GM19455 (cell line): ENCODE measurements at regions not wholly inside any gene's neighbourhood (a gene's known extent, or its start where the extent isn't known, plus 50 kb on each side); places are given as distances from the start of the nearest gene placed in this dataset.

Source experiments
- ATAC-seq: cut with Tn5 transposase; IDR thresholded peaks from one replicate; pipeline ENCODE4 v1.9.1; 2021; ENCODE audit not compliant: unreplicated experiment

DNA sequence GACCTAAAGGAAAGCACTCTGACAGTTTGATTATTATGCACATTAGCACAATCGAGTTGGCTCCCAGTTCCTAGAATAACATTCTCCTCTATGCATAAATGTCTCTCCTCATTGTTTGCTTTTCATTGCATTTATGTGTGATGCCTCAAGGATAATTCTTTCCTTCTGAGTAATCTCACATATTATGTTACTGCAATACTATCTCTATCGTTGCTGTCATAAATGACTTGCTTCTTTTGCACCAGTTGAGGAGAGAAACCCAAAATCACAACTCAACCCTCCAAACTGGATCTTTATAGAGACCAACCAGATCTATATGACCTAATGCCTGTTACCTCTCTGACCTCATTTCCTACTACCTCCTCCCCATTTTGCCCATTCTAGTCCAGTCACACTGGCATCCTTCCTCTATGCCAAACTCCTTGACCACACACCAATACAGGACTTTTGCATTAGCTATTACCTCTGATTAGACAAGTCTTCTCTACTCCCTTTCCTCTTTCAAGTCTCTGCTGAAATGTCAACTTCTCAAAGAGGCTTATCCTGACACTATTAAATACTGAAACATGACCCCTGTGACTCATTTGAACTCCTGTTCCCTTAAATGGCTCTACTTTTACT is 1026.0 kb downstream of the TUSC7 start:
- no peak for ATAC-seq

DNA sequence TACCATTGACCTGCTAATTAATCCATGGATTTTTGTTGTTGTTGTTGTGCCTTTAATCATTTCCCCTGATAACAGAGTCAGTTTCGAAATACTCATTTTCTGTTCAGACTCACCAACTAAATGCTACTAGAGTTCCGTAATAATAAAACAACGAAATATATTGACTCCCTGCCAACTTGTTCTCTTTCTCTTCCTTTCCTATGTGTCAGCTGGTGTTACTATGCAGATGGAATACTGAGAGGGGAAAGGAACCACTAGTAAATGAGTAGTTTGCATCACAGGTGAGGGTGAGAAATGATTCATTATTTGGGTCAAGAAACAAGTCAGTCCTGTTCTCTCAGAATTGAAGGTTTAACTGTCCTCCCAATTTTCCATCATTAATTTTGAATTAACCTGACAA is 1027.3 kb downstream of the TUSC7 start:
- no peak for ATAC-seq

DNA sequence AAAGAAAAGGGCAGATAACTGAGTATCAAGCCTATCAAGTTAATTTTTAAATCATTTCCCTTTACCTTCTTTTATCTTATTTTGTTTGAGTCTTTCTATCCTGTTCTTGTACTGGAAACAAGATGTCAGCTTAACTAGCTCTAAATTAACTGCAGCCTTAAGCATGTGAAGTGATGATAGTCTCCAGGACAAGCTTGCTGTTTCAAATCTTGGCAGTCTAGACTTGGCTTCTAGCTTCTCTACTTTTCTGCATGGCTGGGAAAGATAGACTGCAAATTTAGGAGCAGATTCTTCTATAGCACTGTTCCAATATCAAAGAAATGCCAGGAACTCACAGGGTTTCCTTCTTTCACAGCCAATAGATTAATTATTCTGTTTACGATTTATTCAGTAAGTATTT is 1034.4 kb downstream of the TUSC7 start:
- no peak for ATAC-seq

- ATAC-seq: no peak
These were observed 1035.4 kb downstream of the TUSC7 start for GRCh38 chr3:117744935-117745334.

- ATAC-seq: no peak
These were observed 1035.9 kb downstream of the TUSC7 start for GRCh38 chr3:117745516-117745915.

GRCh38 chr3:117746066-117746465 is 1036.5 kb downstream of the TUSC7 start:
- ATAC-seq: no peak

DNA sequence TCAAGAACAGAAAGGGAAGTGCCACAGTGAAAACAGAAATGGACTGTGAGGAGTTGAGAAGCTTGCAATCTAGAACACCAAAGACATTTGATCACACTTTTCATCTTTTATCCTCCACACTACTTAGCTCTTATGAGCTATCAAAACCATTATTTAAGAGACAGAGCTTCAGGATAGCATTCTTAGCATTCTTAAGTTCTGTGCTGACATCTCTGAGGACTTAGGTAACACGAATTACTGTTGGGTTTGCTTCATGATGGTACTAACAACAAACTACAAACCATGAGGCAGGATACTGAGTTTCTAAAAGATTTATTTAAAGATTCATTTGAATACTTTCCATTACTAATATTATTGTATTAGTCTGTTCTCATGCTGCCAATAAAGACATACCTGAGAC is 1038.6 kb downstream of the TUSC7 start:
- no peak for ATAC-seq

DNA sequence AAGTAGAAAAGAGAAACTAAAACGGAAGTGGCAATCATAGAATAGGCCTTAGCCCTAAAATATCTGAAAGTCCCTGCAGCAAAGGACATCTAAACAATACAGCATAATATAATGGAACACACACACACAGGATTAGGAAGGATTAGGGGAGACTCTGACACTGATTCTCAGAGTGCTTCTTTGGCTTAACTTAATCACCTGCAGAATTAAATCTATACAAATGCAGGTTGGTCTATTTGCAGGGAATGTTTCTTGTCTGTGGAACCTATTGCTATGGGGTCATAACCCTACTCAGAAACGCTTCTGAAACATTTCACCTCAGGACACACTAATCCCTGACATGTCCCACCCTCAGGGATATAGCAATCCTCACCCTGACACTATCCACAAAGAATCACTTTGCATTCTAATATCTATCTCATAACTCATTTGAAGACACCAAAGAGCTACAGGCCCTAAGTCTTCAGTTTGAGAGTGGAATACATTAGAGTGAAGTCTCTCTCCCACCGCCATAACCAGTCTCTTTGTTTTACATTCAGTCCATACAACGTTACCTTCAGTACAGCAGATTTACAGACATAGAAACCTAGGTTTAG is 1041.2 kb downstream of the TUSC7 start:
- ATAC-seq: no peak

- ATAC-seq: no peak
These were observed 1042.1 kb downstream of the TUSC7 start for GRCh38 chr3:117751651-117752050.

DNA sequence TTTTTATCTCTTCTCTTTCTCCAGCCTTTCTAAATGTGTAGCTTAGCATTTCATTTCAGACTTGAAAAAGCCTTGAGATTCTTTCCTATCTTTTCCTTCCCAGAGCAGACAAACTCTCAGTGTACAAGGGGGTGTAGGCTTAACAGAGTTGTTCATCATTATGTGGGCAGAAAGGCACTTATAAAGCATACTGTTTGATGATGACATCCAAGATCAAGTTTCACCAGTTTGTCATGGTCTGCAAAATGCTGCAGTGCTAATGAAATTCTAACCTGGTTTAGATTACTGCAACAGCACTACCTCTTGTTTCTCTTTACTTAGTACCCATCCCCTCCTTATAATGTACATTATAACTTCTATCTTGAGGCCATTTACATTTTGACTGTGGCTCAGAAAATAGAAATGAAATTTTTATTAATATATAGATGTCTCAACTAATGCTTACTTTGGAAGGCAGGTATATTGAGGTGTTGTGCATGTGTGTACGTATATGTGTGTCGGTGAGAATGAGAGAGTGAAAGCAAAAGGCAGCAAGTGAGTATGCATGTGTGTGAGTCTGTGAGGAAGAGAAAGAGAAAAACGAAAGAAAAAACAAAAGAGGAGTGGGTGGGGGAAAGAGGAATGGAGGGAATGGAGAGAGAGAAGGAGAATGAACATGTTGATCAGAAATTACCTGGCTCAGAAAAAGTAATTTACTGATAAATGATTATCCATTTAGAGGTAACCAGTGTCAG is 1043.6 kb downstream of the TUSC7 start:
- no peak for ATAC-seq

- no peak for ATAC-seq
These were observed 1044.5 kb downstream of the TUSC7 start for GRCh38 chr3:117754058-117754457.

DNA sequence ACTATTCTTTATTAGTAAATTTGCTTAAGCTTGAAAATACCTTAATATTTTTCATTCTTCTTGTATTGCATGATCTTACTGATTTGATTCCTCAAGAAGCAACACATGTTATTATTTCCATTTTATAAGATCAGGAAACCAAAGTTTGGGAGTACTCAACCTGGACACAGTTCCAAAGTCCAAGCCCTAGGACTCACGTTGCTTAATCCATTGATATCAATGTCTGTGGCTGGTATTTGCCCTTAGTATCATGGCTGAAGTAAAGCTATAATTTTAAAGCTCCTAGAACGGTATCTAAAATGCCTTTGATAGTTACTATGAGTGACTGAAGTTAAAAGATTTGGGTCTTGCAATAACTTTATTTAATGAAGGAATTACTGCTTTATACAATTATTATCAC is 1045.3 kb downstream of the TUSC7 start:
- no peak for ATAC-seq

DNA sequence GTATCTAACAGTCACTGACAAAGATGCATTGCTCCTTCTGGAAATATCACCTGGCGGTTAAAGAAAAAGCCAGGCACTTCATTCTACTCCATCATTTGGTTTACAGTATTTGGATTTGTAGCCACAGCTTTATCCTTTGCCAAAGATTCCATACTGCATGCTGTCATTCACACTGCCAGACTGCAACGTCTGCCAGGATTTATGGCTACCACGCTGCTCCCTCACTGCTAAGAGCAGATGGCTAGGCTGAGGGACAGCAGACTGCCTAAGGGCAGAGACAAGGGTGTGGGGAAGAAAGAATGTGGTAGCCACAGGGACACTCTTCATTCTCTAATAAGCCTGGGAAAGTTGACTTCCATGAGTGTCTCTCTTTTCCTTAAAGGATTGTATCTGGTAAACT is 1047.0 kb downstream of the TUSC7 start:
- no peak for ATAC-seq

GRCh38 chr3:117761703-117762620 is 1052.4 kb downstream of the TUSC7 start:
- ATAC-seq: no peak

- no peak for ATAC-seq
These were observed 1053.0 kb downstream of the TUSC7 start for GRCh38 chr3:117762621-117763037.

DNA sequence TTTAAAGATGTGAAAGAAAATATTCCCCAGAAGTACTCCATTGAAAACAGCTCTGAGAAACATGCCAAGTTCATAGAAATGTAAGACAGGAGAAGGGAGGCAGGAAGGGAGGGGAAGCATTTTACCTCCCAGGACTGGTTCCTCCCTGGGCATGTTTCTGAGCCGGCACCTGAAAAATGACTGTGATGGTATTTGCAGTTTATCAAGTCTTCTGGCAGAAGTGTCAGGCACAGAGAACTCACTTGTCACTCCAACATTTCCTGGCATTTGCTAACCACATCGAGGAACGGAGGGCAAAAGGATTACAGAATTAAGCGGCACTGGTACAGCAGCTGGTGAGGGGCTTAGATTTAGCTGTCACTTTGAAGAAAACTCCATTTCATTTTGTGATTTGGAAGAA is 1054.0 kb downstream of the TUSC7 start:
- ATAC-seq: no peak

DNA sequence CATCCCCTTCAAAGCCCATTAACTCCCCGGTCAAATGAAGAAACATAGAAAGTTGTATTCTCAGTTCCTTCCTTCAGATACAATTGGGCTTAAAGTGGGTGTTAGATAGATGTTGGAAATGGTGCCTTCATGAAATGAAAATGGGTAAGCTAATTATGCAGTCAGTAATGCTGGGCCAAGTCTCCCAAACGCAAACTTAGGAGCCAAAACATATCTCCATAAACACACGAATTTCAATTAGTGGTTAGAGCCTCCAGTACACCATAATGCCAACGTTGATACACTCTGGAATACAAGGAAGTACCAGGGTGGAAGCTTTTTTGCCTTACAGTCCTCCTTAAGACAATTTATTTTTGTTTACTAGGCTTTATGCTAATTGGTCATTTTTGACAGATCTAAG is 1059.0 kb downstream of the TUSC7 start:
- ATAC-seq: no peak

DNA sequence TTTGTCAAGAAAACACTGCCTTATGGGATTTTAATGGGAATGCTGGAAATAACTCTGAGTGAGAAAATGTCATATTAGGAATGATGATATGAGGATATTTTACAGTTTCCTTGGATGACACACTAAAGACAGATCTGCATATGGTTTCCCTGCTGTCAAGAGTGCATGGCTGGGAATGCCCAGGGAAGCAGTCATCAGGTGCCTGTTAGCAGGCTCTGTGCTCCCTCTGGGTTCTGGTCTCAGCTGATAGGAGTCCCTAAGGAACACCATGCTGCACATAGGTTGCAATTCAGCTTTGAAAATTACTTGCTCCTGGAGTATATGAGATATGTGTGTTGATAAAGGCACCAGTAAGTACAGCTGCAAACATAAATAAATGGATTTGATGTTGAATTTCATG is 1064.6 kb downstream of the TUSC7 start:
- no peak for ATAC-seq

GRCh38 chr3:117786349-117786748 is 1076.8 kb downstream of the TUSC7 start:
- ATAC-seq: no peak

- ATAC-seq: no peak
These were observed 1078.5 kb downstream of the TUSC7 start for GRCh38 chr3:117788061-117788460.

GRCh38 chr3:117788506-117788905 is 1078.9 kb downstream of the TUSC7 start:
- no peak for ATAC-seq
